MM.1S (cell line): ENCODE measurements at regions not wholly inside any gene's neighbourhood (a gene's known extent, or its start where the extent isn't known, plus 50 kb on each side); places are given as distances from the start of the nearest gene placed in this dataset.

Source experiments
- DNase-seq: peaks from one replicate; pipeline ENCODE4 v3.0.0-alpha.2; 2015
- H2AFZ ChIP-seq: fragments of 300-600 bp; sonication (generic); 2 replicates; pipeline ENCODE4 v1.6.0; 2016; ENCODE audit warnings: antibody characterized with exemption, low read length
- H3F3A ChIP-seq: fragments of 300-600 bp; sonication (generic); 2 replicates; pipeline ENCODE4 v1.6.1; 2016; ENCODE audit warnings: mild to moderate bottlenecking, antibody characterized with exemption, low read length, moderate library complexity, mixed read lengths; ENCODE audit not compliant: insufficient read depth
- H3K27ac ChIP-seq: fragments of 300-600 bp; sonication (generic); 2 replicates; pipeline ENCODE4 v1.5.1; 2016; ENCODE audit warnings: mild to moderate bottlenecking, low read length
- H3K27me3 ChIP-seq: fragments of 300-600 bp; sonication (generic); replicated peaks from 2 replicates; pipeline ENCODE4 v1.6.0; 2016; ENCODE audit warnings: low read length; ENCODE audit not compliant: insufficient read depth
- H3K36me3 ChIP-seq: fragments of 300-600 bp; sonication (generic); replicated peaks from 2 replicates; pipeline ENCODE4 v1.6.1; 2016; ENCODE audit warnings: mild to moderate bottlenecking, low read length, mixed read lengths; ENCODE audit not compliant: insufficient read depth
- H3K4me1 ChIP-seq: fragments of 300-600 bp; sonication (generic); 2 replicates; pipeline ENCODE4 v1.6.1; 2016; ENCODE audit warnings: low read length, mixed read lengths
- H3K4me2 ChIP-seq: fragments of 300-600 bp; sonication (generic); 2 replicates; pipeline ENCODE4 v1.6.0; 2016; ENCODE audit warnings: low read depth, low read length
- H3K4me3 ChIP-seq: fragments of 300-600 bp; sonication (generic); 2 replicates; pipeline ENCODE4 v1.5.1; 2016; ENCODE audit warnings: low read length, mixed read lengths
- H3K79me2 ChIP-seq: fragments of 300-600 bp; sonication (generic); 2 replicates; pipeline ENCODE4 v1.6.1; 2016; ENCODE audit warnings: mixed run types, low read length, mixed read lengths
- H3K9ac ChIP-seq: fragments of 300-600 bp; sonication (generic); 2 replicates; pipeline ENCODE4 v1.6.1; 2016; ENCODE audit warnings: low read length, mixed read lengths
- H3K9me2 ChIP-seq: fragments of 300-600 bp; sonication (generic); replicated peaks from 2 replicates; pipeline ENCODE4 v1.6.1; 2016; ENCODE audit warnings: mild to moderate bottlenecking, low read length, mixed read lengths; ENCODE audit not compliant: insufficient read depth
- H3K9me3 ChIP-seq: fragments of 300-600 bp; sonication (generic); replicated peaks from 2 replicates; pipeline ENCODE4 v1.6.1; 2016; ENCODE audit warnings: mild to moderate bottlenecking, low read length, mixed read lengths; ENCODE audit not compliant: insufficient read depth
- H4K20me1 ChIP-seq: fragments of 300-600 bp; sonication (generic); 2 replicates; pipeline ENCODE4 v1.6.1; 2016; ENCODE audit warnings: mild to moderate bottlenecking, low read length, moderate library complexity, mixed read lengths; ENCODE audit not compliant: insufficient read depth
- EZH2 ChIP-seq: fragments of 300-600 bp; sonication (generic); optimal IDR thresholded peaks from 2 replicates; pipeline ENCODE3; 2017; ENCODE audit warnings: low read depth, mild to moderate bottlenecking, antibody characterized with exemption, low read length, mixed read lengths
- EZH2phosphoT487 ChIP-seq: fragments of 300-600 bp; sonication (generic); IDR thresholded peaks from 2 replicates; pipeline ENCODE4 v1.6.1; 2018; ENCODE audit warnings: antibody characterized with exemption, low read length
- TF ChIP-seq, protein P1 (sequence below): fragments of 300-600 bp; sonication (generic); IDR thresholded peaks from 2 replicates; pipeline ENCODE4 v1.5.1; 2016; ENCODE audit warnings: antibody characterized with exemption, low read length, mixed read lengths

GRCh38 chr1:195516036-195516435 lies 1092.2 kb downstream of the KCNT2 start:
- H3K4me3 ChIP-seq, result no peak overlapping the region
- H3K4me1 ChIP-seq, result 0 out of 2 replicates have a peak, but pooled peaks cover 4% of the 10 kb centered on the region

DNA sequence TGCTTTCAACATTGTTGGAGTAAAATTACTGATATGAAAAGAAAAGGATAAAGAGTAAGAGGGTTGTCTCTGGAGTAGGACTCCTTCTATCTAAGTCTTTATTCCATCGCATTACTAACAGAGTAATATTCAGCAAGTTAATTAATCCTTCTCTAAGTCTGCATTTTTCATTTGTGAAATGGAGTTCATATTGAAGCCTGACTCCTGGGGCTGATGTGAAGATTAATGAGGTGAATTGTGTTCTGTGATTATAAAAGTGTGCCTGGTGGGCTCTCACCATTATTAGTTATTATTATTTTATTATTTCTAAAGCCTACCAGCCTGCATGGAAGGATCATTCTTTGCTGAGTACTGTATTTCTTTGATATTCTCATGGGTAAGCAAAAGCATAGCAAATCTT lies 1096.7 kb downstream of the KCNT2 start:
- Histone ChIP-seq H3K36me3 (no peaks in the 10 kb centered on the region), H3K27ac (no peak overlapping the region), H3K9me2 (no peaks in the 10 kb centered on the region), H3F3A (no peaks in the 10 kb centered on the region), H3K4me3 (no peak overlapping the region), H2AFZ (no peak overlapping the region), H3K4me1 (no peaks in the 10 kb centered on the region), H3K79me2 (no peaks in the 10 kb centered on the region), H3K9ac (no peak overlapping the region), H3K9me3 (no peaks in the 10 kb centered on the region), H3K4me2 (no peak overlapping the region), H4K20me1 (no peaks in the 10 kb centered on the region), H3K27me3 (no peaks in the 10 kb centered on the region)
- no peak for DNase-seq
- TF ChIP-seq EZH2phosphoT487 (no peak), EZH2 (no peak)
- TF ChIP-seq, protein P1, sequence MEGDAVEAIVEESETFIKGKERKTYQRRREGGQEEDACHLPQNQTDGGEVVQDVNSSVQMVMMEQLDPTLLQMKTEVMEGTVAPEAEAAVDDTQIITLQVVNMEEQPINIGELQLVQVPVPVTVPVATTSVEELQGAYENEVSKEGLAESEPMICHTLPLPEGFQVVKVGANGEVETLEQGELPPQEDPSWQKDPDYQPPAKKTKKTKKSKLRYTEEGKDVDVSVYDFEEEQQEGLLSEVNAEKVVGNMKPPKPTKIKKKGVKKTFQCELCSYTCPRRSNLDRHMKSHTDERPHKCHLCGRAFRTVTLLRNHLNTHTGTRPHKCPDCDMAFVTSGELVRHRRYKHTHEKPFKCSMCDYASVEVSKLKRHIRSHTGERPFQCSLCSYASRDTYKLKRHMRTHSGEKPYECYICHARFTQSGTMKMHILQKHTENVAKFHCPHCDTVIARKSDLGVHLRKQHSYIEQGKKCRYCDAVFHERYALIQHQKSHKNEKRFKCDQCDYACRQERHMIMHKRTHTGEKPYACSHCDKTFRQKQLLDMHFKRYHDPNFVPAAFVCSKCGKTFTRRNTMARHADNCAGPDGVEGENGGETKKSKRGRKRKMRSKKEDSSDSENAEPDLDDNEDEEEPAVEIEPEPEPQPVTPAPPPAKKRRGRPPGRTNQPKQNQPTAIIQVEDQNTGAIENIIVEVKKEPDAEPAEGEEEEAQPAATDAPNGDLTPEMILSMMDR, result no peak

More at GRCh38 chr1:195516036-195516435, 1092.2 kb downstream of the KCNT2 start:
- H3K9me2 ChIP-seq, result no peaks in the 10 kb centered on the region
- no peaks in the 10 kb centered on the region for H4K20me1 ChIP-seq
- H3K79me2 ChIP-seq, result no peaks in the 10 kb centered on the region
- no peaks in the 10 kb centered on the region for H3K9me3 ChIP-seq
- no peaks in the 10 kb centered on the region for H3K27me3 ChIP-seq
- TF ChIP-seq EZH2phosphoT487, result no peak
- TF ChIP-seq, protein P1, result no peak
- TF ChIP-seq EZH2, result no peak
- no peak overlapping the region for H2AFZ ChIP-seq
- no peaks in the 10 kb centered on the region for H3K36me3 ChIP-seq
- H3K4me2 ChIP-seq, result no peak overlapping the region
- no peak overlapping the region for H3K27ac ChIP-seq
- H3K9ac ChIP-seq, result no peak overlapping the region
- DNase-seq, result no peak
- no peaks in the 10 kb centered on the region for H3F3A ChIP-seq

DNA sequence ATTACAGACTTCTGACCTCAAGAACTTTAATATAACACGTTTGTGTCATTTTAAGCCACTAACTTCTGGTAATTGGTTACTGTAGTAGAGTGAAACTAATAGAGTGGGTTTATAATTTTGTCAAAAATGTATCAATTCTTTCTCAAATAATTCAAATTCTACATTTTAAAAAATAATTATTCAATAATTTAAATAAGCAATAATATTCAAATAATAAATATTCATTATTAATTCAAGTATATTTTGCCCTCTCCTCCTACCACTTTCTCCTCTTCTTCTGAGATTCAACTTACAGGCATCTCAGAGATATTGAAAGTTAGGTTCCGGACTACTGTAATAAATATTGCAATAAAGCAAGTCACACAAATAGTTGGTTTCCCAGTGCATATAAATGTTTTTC lies 1107.1 kb downstream of the KCNT2 start:
- Histone ChIP-seq H3F3A (0 out of 2 replicates have a peak, but pooled peaks cover 7% of the 10 kb centered on the region), H3K79me2 (no peaks in the 10 kb centered on the region), H3K27ac (no peak overlapping the region), H3K4me1 (peaks cover 6% of the 10 kb centered on the region; the same call in 1 of the 2 replicates), H3K27me3 (no peaks in the 10 kb centered on the region), H3K9me3 (no peaks in the 10 kb centered on the region), H2AFZ (no peak overlapping the region), H4K20me1 (no peaks in the 10 kb centered on the region), H3K9me2 (no peaks in the 10 kb centered on the region), H3K4me3 (no peak overlapping the region), H3K36me3 (no peaks in the 10 kb centered on the region), H3K9ac (no peak overlapping the region), H3K4me2 (no peak overlapping the region)
- TF ChIP-seq EZH2 (no peak), EZH2phosphoT487 (no peak)
- TF ChIP-seq, protein P1, result no peak
- no peak for DNase-seq
